Inflammatory macrophage treated with lipopolysaccharide for 1 hour (primary cell): ENCODE measurements at regions not wholly inside any gene's neighbourhood (a gene's known extent, or its start where the extent isn't known, plus 50 kb on each side); places are given as distances from the start of the nearest gene placed in this dataset.

ENCODE experiments used
- DNase-seq, 2 donors: peaks; one replicate each; pipeline ENCODE4 v3.0.0-alpha.2; 2020 to 2022

DNA sequence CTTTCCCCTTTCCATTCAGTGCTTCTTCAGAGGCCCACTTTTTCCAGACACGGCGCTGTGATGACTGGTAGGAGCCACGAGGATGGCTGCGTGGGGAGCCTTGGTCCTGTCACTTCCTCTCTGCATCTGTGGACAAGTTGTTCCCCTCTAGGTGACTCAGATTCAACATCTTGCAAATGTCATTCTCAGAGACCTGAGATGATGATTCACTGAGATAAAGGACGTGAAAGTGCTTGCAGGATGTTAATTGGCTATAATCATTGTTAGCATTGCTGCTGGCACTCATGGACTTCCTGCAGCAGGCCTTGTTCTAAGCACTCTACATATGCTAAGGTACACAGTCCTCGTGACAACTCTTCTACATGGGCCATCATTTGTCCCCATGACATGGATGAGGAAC, 489.8 kb upstream of the ZMIZ1 start:
- DNase-seq = peak; percentile 85 to 96

DNA sequence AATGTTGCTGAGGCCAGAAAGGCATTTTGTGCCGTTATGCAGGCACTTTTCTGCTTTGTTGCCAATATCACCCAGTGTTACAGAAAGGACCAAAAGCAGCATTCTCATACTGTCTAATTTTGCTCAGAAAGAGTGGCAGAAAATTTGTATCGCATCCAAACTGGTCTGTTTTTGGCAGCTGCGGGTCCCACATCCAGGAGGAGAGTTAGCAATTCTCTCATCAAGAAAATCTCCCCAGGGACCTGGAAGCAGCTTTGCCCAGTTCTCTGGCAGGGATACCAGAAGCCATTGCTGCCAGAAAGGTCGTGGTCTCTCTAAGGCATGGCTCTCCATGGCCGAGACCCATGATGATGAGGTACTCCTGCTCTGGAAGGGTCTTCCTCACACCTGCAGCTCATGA, 489.2 kb upstream of the ZMIZ1 start:
- DNase-seq = no peak

DNA sequence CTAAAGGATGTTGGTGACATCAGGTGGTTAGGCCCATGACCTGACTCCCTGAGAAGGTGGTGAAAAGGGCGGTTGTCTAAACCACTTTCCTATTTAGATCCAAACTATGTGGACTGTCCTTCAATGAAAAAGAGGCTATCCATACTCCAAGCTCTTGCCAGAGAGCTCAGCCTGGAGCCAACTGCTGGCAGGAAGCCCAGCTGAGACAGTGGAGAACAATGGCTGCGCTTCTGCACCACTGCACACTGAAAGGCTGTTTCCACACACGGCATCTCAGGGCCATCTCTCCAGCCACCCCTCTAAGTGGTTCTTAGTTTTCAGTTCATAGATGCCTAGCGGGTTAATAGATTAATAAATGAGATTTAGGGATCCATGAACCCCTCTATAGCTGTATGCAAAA, 488.8 kb upstream of the ZMIZ1 start:
- DNase-seq = no peak

DNA sequence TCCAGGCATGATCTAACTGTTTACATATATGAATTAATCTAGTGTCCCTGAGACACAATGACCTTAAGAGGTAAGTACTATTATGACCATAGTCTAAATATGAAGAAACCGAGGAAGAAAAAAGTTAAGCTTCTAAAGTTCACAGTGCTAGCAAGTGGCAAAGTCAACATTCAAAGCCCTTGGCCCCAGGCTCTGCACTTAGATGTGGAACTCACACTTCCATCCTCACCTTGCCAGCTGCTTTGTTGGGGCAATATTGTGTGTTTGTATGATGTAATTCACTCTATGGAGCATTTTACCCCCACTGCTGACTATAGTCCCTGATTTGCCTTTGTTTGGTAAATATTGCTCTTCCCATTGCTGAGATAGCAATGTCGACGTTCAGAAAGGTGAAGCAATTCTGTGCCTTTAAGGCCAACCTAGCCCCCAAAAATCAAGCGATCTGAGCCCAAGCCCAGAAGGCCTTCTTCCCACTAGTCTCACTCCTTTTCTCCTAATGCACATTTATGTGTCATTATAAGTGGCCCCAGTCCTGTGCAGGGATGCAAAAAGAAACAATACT, 487.6 kb upstream of the ZMIZ1 start:
- DNase-seq = no peak

DNA sequence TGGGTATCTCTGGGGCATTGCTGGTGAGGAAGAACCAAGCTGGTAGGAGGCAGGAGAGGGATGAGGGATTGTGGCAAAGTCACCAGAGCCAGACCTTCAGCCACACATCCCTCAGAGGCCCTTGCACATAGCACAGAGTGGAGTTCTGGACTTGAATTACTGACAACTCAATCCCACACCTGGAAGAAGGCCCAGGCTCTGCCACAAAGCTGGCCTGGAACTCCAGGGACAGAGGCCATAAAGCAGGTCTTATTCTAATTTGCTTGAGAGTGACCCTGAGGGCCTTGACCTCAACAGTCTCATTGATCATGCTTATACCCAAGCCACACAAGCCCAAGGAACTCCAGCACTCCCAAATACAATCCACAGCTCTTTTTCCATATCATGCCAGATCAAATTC, 486.2 kb upstream of the ZMIZ1 start:
- no peak for DNase-seq

- DNase-seq = no peak
These were observed 484.5 kb upstream of the ZMIZ1 start for GRCh38 chr10:78584266-78584665.

DNA sequence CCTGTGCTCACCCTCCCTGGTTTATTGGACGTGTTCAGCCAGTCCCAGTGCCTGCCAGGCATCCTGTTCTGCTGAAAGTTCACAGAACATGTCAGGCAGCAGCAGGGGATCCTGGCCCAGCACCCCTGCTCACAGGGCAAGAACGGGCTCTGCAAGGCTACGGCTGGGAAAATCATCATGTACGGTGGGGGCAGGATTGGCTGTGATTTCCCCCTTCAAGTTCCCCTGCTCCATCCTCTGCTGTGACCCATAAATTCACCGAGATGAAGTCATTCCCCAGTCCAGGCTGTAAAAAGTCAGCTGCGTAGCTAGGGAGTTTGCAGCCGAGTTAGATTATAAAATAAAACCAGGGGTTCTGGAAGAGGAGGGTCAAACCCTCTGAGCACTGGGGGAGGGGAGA, 484.1 kb upstream of the ZMIZ1 start:
- no peak for DNase-seq

DNA sequence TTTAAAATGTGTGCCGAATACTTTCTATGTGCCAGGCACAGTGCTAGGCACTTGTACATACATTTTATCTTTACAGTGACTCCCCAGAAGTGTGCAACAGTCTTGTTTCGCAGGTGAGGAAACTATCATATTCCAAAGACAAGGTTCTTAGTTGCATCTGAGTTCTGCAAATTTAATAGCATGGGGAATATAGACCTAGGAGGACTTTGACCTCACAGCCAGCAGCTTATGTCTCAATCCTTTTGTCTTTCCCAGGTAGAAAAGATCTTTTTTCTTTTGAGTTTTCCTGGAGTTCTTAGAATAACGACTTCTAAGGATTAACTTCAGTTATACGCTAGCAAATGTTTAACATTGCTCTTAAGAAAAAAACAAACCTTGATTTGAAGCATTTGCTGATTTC, 482.8 kb upstream of the ZMIZ1 start:
- no peak for DNase-seq

- DNase-seq = no peak
These were observed 480.5 kb upstream of the ZMIZ1 start for GRCh38 chr10:78588194-78588811.

DNA sequence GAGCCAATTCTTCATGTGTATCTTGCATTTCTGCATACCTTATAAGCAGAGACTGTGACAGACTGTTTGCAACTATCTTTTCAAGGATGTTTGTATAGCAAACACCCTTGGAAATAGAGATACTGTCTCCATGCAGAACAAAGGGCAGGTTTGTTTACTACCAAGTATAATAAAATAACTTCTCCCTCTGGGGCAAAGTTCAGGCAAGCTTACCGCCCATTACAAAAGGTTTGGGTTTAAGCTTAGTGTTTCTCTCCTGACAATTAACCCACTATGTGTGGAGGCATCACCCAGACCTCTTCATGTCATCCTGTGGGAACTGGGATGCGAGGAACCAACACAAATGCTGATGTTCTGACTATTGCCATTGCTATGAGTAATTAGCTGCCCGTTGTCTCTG, 479.1 kb upstream of the ZMIZ1 start:
- DNase-seq = no peak

DNA sequence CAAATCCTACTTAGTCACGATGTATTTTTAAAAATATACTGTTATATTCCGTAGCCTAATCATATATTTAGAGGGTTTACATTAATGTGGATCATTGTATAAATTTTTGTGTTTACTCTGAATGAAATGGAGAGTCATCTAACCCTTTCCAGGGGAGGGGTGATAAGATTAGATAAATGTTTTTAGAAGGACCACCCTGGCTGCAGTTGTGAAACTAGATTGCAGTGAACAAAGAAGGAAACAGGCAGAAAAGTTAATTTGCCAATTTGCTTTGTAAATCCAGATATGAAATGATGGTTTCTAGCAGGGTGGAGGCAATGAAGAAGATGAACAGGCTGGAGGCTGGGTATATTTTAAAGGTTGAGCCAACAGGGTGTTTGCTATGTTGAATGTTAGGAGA, 477.7 kb upstream of the ZMIZ1 start:
- no peak for DNase-seq

DNA sequence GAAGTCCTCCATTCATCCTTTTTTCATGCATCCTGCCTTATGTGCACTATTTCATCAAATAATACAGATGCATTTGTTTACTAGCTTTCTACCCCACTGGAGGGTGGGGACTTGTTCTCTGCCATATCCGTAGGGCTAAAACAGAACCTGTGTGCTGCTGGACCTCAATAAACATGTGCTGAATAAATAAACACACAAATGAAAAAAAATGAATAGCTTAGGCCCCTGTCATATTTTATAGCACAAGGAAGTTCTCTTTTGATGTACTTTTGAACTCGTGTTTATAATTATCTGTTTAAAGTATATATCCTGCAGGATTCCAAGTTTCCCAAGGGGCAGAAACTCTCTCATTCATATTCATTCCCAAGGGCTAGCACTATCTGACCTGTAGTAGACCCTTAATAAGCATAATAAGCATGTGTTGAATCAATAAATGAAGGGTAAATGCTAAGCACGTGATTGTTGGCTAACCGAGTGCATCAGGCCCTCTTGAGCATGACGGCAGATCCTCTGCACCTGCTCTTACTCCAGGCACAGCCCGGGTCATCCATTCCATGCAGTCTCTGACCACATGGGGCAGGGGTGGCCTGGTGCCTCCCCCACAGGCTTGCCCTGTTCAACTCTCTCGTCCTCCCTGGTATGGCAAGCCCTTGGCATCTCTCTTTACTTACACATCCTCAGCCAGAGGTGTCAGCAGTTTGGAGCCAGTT, 474.1 kb upstream of the ZMIZ1 start:
- DNase-seq = no peak

- DNase-seq = no peak
These were observed 473.5 kb upstream of the ZMIZ1 start for GRCh38 chr10:78595269-78595619.

DNA sequence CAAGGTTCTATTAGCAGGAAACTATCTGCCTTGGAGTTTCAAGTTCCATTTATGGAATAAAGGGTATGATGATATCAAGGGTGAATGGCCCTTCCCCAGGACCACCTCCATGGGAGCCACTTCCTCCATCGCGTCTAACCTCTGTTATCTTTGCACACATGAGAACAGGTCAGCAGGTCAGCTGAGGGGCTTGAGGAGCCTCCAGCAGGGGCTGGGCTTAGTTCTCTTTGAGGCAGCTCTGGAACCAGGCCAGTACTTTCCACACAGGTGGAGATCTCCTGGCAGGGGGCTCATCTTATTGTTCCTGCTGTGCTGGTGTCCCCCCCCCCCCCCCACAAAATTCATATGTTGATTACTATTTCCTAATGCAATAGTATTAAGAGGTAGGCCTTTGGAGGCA, 472.2 kb upstream of the ZMIZ1 start:
- DNase-seq = no peak

DNA sequence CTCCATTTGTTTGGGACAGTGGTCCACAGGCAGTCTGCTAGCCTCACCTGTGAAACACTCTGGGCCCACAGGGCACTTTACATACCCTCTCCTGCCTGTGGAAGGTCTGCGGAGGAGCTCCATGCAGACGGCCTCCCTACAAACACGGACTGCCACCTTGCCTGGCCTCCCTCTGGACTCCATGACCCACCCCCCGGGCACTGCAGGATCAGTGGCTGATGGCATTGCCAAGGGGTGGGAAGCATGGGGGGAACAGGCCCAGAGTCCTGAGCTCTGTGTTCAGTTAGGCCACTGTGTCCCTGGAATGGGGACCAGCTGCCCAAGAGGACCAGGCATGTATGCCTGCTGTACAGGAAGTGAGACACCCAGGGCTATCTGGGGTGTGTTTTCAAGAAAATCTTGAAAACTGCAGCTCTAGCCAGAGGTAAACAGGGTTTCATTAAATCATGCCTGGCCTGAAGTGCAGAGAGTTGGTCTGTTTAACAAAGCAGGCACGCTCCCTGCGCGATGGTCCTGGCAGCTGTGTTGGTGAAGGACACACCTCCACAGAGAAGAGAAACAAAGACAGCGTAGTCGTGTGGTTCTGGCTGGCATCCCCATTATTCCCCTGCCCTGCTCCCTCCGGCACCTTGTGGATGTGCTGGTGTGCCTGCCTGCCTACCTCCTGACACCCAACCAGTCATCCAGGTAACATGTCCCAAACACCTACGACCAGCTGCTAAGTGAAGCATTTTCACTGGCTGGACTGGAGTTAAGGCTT, 470.8 kb upstream of the ZMIZ1 start:
- DNase-seq = no peak

GRCh38 chr10:78599122-78599853, 469.5 kb upstream of the ZMIZ1 start:
- DNase-seq = no peak

GRCh38 chr10:78600121-78600665, 468.6 kb upstream of the ZMIZ1 start:
- no peak for DNase-seq

DNA sequence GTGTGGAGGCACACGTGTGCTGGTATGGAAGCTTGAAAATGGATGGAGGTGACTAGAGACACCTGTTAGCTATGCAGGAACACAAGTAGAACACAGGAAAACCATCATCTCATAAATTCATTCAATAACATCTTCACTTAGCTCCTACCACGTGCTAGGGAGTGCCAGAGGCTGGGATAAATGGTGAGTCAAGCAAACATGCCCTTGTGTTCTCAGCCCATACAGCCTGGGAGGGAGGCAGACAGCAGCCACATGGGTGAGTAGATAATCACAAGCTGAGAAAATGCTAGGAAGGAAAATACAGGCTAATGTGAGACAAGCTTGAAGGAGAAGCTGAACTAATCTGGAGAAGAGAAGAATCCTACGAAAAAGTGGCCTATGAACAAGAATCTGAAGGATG, 468.0 kb upstream of the ZMIZ1 start:
- no peak for DNase-seq

- DNase-seq = peak in 1 of 2 donors; percentile 29
These were observed 466.4 kb upstream of the ZMIZ1 start for GRCh38 chr10:78602201-78602932.

GRCh38 chr10:78604286-78604685, 464.5 kb upstream of the ZMIZ1 start:
- no peak for DNase-seq

DNA sequence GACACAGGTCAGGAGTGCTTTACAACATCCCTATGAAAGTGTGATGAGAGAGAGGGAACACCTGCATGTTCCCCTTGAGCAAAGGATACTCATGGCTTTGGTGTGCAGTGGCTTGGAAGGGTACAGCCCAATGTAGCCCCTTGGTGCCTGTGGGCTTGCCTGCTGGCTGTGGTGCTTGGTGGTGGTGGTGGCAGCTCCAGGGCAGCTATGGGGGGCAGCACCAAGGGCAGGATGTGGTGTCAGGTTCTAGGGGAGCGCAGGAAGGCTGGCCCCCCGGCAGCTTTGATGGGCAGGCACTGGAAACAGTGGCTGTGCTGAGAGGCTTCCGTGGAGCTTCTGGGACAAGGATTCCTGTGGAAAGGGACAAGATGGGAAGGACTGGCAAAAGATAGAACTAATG, 464.0 kb upstream of the ZMIZ1 start:
- no peak for DNase-seq

DNA sequence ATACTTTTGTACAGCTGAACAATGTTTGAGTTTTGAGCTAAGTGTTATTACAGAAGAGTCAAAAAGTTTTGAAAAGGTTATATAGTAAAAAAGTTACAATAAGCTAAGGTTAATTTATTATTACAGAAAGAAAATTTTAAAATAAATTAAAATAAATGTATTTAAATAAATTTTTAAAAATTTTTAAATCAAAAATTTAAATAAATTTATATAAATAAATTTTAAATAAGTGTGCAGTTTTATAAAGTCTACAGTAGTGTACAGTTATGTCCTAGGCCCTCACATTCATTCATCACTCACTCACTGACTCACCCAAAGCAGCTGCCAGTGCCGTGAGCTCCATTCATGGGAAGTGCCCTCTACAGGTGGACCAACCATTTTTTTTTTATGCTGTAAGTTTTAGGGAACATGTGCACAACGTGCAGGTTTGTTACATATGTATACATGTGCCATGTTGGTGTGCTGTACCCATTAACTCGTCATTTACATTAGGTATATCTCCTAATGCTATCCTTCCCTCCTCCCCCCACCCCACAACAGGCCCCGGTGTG, 462.9 kb upstream of the ZMIZ1 start:
- DNase-seq = no peak
